LNCaP clone FGC (cell line): ENCODE measurements at regions not wholly inside any gene's neighbourhood (a gene's known extent, or its start where the extent isn't known, plus 50 kb on each side); places are given as distances from the start of the nearest gene placed in this dataset.

ENCODE experiments used
- DNase-seq: peaks from one replicate; pipeline ENCODE4 v3.0.0-alpha.2; 2011; ENCODE audit warnings: low read depth
- H3K4me3 ChIP-seq: 2 replicates; pipeline ENCODE4 v1.5.1; 2011; ENCODE audit warnings: mild to moderate bottlenecking, low read depth, low read length, control low read depth
- TF ChIP-seq, protein P1 (sequence below): IDR thresholded peaks from 2 replicates; pipeline ENCODE4 v1.5.1; 2012; ENCODE audit warnings: mild to moderate bottlenecking; ENCODE audit not compliant: control insufficient read depth, insufficient read depth; ENCODE audit errors: extremely low read depth

DNA sequence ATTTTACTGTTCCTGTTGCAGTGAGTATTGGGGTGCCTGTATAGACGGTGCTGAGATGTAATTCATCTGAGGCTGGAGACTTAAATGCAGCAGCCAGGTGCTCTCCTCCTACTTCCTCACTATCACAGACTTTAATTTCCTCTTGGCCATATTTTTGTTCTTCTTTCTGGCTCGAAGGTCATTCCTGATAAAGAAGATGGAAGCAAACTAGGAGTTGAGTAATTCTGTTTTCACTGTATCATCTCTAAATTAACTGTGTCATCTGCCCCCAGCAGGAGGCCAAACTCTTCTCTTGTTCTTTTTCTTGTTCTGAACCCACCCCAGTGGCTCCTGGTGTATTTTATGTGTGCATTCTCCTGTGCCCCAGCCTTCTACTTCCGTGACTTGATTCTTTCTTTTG is 141.7 kb upstream of the ARHGAP5 start:
- no peak overlapping the region for H3K4me3 ChIP-seq
- TF ChIP-seq, protein P1, sequence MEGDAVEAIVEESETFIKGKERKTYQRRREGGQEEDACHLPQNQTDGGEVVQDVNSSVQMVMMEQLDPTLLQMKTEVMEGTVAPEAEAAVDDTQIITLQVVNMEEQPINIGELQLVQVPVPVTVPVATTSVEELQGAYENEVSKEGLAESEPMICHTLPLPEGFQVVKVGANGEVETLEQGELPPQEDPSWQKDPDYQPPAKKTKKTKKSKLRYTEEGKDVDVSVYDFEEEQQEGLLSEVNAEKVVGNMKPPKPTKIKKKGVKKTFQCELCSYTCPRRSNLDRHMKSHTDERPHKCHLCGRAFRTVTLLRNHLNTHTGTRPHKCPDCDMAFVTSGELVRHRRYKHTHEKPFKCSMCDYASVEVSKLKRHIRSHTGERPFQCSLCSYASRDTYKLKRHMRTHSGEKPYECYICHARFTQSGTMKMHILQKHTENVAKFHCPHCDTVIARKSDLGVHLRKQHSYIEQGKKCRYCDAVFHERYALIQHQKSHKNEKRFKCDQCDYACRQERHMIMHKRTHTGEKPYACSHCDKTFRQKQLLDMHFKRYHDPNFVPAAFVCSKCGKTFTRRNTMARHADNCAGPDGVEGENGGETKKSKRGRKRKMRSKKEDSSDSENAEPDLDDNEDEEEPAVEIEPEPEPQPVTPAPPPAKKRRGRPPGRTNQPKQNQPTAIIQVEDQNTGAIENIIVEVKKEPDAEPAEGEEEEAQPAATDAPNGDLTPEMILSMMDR = no peak
- no peak for DNase-seq

DNA sequence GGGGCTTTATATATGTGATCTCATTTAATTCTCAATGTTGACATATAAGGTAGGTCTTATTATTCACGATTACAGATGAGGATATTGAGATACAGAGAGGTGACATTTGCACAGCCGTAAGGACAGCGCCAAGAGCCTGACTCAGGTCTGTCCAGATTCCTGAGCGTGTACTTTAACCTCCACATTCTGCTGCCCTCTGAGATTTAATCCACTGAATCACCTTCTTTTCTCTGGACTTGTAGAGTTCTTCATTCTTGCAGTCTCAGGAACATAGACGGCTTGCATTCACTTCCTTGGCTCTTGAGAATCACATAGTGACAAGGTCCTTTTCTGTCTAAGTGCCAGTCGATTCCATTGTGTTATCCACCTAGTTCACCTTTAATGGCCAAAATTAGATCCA is 141.0 kb upstream of the ARHGAP5 start:
- no peak for DNase-seq
- H3K4me3 ChIP-seq = no peak overlapping the region

DNA sequence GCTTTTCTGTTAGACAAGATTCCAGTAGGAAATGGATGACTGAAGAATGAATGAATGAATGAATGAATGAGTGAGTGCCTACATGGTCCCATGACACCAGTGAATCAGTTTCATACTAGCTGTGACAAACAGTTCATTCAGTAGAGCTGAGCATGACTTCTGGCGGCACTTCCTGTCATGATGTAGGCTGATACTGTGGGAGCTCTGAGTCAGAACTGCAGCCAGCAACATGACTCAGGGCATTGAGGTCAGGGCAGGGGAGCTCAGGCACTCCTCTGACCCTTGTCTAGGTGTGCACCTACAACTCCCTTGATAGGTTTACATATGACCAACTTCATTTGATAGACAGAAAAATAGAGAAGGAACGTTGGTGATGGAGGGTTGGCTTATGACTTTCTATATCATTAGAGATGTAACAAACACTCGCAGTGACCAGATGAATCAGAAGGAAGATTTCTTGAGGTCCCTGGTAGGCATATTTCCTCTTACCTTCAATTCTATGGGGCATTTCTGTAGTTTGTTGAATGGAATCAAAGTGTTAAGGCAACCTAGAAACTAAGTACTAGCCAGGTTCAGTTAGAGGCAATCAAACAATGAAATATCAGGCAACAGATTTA is 139.3 kb upstream of the ARHGAP5 start:
- TF ChIP-seq, protein P1 = no peak
- DNase-seq = no peak
- H3K4me3 ChIP-seq = no peak overlapping the region

More for the DNA sequence above, 141.0 kb upstream of the ARHGAP5 start:
- TF ChIP-seq, protein P1 = no peak

DNA sequence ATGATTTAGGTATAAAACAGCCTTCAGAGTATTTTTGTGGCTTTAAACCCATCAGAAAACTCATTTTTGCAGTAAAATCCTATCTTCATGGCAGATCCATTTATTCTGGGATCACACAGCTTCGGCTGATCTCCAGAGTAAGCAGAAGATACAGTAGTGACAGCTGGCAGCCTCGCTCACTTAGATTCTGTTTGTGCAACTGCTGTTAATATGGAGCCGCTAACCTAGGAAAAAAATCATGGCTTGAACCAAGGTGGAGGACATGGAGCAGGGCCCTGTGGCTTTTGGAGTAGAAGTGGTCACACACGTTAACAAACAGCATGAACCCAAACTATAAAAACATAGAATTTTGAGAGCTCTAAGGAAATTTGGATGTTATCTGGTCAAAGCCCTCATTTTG is 137.2 kb upstream of the ARHGAP5 start:
- H3K4me3 ChIP-seq = no peak overlapping the region
- TF ChIP-seq, protein P1 = no peak
- DNase-seq = no peak

DNA sequence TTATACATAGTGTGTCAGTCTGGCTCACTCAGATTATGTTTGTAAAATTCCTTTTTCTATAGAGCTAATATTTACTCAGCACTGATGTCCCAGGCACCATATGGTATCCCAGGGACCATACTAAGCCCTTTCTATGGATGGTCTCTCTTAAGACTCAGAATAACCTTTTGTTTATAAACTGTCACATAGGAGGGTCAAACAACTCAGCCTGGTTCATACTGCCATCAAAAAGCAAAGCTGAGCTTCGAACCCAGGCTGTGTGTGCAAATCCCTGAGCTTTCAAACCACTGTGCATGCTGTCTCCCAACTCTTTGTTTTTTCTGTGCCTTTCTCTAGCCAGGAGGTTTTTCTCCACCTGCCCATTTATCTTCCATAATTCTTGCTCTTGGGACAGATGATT is 135.6 kb upstream of the ARHGAP5 start:
- DNase-seq = no peak

DNA sequence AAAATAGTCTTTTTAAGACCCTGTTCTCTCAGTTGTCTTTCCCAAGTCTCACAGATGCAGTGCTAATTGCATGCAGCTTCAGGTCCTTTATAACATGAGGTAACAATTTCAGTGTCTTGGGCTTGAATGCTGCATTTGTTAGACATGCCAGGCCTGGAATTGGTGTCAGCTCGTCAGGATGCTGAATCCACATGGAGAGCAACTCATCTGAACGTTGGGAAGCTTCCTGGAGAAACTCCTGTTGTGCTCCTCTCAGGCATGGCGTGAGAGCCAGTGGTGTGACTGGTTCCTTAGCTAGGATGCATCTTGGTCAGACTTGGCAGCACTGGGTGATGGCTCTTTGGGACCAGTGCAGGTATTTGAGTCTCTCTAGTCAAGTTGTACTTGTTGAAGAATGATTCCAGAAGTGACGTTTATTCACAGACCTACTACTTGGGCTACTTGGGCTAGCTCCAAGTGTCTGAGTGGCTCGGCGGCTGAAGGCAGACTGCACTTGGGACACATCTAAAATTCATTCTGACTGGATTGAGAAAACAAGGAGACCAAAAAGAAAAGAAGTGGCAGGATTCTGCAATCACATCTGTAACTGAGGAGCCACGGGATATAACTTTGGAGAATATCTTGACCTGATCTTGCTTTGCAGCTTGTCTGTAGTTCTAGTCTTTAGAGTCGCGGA is 134.8 kb upstream of the ARHGAP5 start:
- H3K4me3 ChIP-seq = no peak overlapping the region
- TF ChIP-seq, protein P1 = no peak
- DNase-seq = no peak

More for the DNA sequence above, 135.6 kb upstream of the ARHGAP5 start:
- TF ChIP-seq, protein P1 = no peak
- no peak overlapping the region for H3K4me3 ChIP-seq
